ENCODE measurements at regions not wholly inside any gene's neighbourhood (a gene's known extent, or its start where the extent isn't known, plus 50 kb on each side); places are given as distances from the start of the nearest gene placed in this dataset.

DNA sequence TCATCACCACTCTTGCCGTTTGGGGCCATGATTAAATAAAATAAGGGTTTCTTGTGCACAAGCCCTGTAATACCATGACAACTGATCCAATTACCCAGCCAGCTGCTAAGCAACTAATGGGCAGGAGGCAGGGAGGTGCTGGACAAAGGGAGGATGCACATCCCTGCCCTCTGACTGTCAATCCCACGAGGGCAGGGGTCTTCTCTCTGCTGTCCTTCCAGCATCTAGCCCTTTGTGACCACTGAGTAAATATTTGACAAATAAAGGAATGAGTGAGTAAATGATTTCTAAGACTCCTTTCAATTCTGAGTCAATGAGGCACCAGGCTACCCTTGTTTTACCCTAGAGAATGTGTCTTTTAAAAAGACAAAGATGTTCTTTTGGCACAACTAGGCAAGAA lies 247.1 kb downstream of the SYK start:
- Histone ChIP-seq H3K4me1 (ENCODE audit: insufficient read depth, low read length, poor library complexity, severe bottlenecking) (no peaks in the 10 kb centered on the region), H3K4me3 (ENCODE audit: low read depth, low read length, poor library complexity, severe bottlenecking) (no peak overlapping the region), H3K9me3 (ENCODE audit: low read depth, low read length, poor library complexity, severe bottlenecking) (no peaks in the 10 kb centered on the region), H3K27me3 (replicated peaks; ENCODE audit: insufficient read depth, low read depth, low read length, poor library complexity) (peaks cover 54% of the 10 kb centered on the region), H3K36me3 (ENCODE audit: insufficient read depth, low read length, poor library complexity, severe bottlenecking) (no peaks in the 10 kb centered on the region), H3K27ac (ENCODE audit: low read depth, low read length, poor library complexity, severe bottlenecking) (no peak overlapping the region)
- TF ChIP-seq EZH2 (IDR thresholded peaks at IDR 0.05; ENCODE audit: borderline replicate concordance, low read depth, low read length, poor library complexity, severe bottlenecking): no peak
- TF ChIP-seq, protein P1, sequence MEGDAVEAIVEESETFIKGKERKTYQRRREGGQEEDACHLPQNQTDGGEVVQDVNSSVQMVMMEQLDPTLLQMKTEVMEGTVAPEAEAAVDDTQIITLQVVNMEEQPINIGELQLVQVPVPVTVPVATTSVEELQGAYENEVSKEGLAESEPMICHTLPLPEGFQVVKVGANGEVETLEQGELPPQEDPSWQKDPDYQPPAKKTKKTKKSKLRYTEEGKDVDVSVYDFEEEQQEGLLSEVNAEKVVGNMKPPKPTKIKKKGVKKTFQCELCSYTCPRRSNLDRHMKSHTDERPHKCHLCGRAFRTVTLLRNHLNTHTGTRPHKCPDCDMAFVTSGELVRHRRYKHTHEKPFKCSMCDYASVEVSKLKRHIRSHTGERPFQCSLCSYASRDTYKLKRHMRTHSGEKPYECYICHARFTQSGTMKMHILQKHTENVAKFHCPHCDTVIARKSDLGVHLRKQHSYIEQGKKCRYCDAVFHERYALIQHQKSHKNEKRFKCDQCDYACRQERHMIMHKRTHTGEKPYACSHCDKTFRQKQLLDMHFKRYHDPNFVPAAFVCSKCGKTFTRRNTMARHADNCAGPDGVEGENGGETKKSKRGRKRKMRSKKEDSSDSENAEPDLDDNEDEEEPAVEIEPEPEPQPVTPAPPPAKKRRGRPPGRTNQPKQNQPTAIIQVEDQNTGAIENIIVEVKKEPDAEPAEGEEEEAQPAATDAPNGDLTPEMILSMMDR (conservative IDR thresholded peaks at IDR 0.05; ENCODE audit: low read depth, low read length): no peak
- ChIA-PET POLR2A (ENCODE audit: low non-redundant PET) (no interaction called here), CTCF (no interaction called here)
- DNase-seq (ENCODE audit: low spot score): no peak
- intact Hi-C loops (cut with micrococcal nuclease; ENCODE audit: unreplicated experiment): no loop called here
- BruUV-seq (replicated peaks): no TSS peak

DNA sequence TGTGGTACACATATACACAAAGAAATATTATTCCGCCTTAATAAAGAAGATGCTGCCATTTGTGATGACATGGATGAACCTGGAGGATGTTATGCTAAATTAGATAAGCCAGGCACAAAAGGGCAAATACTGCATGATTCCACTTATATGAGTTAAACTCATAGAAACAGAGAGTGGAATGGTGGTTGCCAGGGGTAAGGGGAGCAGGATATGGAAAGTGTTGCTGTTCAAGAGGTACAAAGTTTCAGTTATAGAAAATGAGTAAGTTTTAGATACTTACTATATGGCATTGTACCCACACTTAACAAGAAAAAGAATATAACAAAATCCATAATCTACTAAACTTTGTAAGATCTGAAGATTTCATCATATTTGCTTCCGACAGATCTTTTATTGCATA lies 252.2 kb downstream of the SYK start:
- POLR2A ChIA-PET (ENCODE audit: low non-redundant PET): no interaction called here
- H3K4me3 ChIP-seq (ENCODE audit: low read depth, low read length, poor library complexity, severe bottlenecking): no peak overlapping the region
- no peaks in the 10 kb centered on the region for H3K4me1 ChIP-seq (ENCODE audit: insufficient read depth, low read length, poor library complexity, severe bottlenecking)
- H3K36me3 ChIP-seq (ENCODE audit: insufficient read depth, low read length, poor library complexity, severe bottlenecking): no peaks in the 10 kb centered on the region
- DNase-seq (ENCODE audit: low spot score): no peak
- intact Hi-C loops (cut with micrococcal nuclease; ENCODE audit: unreplicated experiment): no loop called here
- BruUV-seq (replicated peaks): no TSS peak
- no peaks in the 10 kb centered on the region for H3K9me3 ChIP-seq (ENCODE audit: low read depth, low read length, poor library complexity, severe bottlenecking)
- CTCF ChIA-PET: no interaction called here
- no peak overlapping the region for H3K27ac ChIP-seq (ENCODE audit: low read depth, low read length, poor library complexity, severe bottlenecking)
- H3K27me3 ChIP-seq (replicated peaks; ENCODE audit: insufficient read depth, low read depth, low read length, poor library complexity): peaks cover 38% of the 10 kb centered on the region
- TF ChIP-seq, protein P1 (conservative IDR thresholded peaks at IDR 0.05; ENCODE audit: low read depth, low read length): no peak
- no peak for TF ChIP-seq EZH2 (IDR thresholded peaks at IDR 0.05; ENCODE audit: borderline replicate concordance, low read depth, low read length, poor library complexity, severe bottlenecking)

DNA sequence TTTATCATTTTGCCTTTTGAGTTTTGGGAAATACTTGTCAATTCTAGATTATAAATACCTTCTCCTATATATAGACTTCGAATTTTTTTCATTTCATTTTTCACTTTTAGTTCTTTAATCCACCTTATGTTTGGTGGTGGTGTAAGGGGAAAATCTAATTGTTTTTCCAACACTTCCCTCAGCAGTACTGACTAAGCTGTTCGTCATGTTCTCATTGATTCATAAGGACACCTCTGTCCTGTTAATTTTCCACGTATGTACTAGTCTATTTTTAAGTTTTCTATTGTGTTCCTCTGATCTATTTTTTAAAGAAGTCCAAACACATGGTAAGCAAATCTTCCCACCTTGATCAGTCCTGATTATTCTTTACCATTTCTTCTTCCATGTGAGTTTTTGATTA lies 254.2 kb downstream of the SYK start:
- BruUV-seq (replicated peaks): no TSS peak
- ChIA-PET CTCF (no interaction called here), POLR2A (ENCODE audit: low non-redundant PET) (no interaction called here)
- no peaks in the 10 kb centered on the region for H3K9me3 ChIP-seq (ENCODE audit: low read depth, low read length, poor library complexity, severe bottlenecking)
- H3K4me1 ChIP-seq (ENCODE audit: insufficient read depth, low read length, poor library complexity, severe bottlenecking): no peaks in the 10 kb centered on the region
- intact Hi-C loops (cut with micrococcal nuclease; ENCODE audit: unreplicated experiment): no loop called here
- no peak overlapping the region for H3K27ac ChIP-seq (ENCODE audit: low read depth, low read length, poor library complexity, severe bottlenecking)
- no peaks in the 10 kb centered on the region for H3K36me3 ChIP-seq (ENCODE audit: insufficient read depth, low read length, poor library complexity, severe bottlenecking)
- no peak for DNase-seq (ENCODE audit: low spot score)
- TF ChIP-seq EZH2 (IDR thresholded peaks at IDR 0.05; ENCODE audit: borderline replicate concordance, low read depth, low read length, poor library complexity, severe bottlenecking): no peak
- peaks cover 21% of the 10 kb centered on the region for H3K27me3 ChIP-seq (replicated peaks; ENCODE audit: insufficient read depth, low read depth, low read length, poor library complexity)
- no peak overlapping the region for H3K4me3 ChIP-seq (ENCODE audit: low read depth, low read length, poor library complexity, severe bottlenecking)

DNA sequence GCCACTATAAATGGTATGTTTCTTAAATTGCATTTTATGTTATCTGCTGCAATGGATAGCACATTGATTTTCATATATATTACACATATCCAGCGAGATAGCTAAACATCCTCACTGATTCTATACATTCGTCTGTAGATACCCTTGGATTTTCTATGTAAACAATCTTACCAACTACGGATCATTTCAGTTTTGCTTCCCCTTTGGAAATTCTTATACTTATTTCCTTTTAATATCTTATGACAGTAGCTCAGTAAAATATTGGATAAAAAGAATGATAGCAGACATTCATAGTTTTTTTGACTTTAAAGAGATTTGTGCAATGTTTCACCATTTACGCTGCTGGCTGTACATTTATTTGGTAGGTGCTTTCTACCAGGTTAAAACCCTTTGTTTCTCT lies 254.9 kb downstream of the SYK start:
- no peak overlapping the region for H3K4me3 ChIP-seq (ENCODE audit: low read depth, low read length, poor library complexity, severe bottlenecking)
- ChIA-PET CTCF (no interaction called here), POLR2A (ENCODE audit: low non-redundant PET) (no interaction called here)
- no peak for TF ChIP-seq EZH2 (IDR thresholded peaks at IDR 0.05; ENCODE audit: borderline replicate concordance, low read depth, low read length, poor library complexity, severe bottlenecking)
- TF ChIP-seq, protein P1 (conservative IDR thresholded peaks at IDR 0.05; ENCODE audit: low read depth, low read length): no peak
- intact Hi-C loops (cut with micrococcal nuclease; ENCODE audit: unreplicated experiment): no loop called here
- no peaks in the 10 kb centered on the region for H3K36me3 ChIP-seq (ENCODE audit: insufficient read depth, low read length, poor library complexity, severe bottlenecking)
- H3K4me1 ChIP-seq (ENCODE audit: insufficient read depth, low read length, poor library complexity, severe bottlenecking): no peaks in the 10 kb centered on the region
- no TSS peak for BruUV-seq (replicated peaks)
- H3K27ac ChIP-seq (ENCODE audit: low read depth, low read length, poor library complexity, severe bottlenecking): no peak overlapping the region
- DNase-seq (ENCODE audit: low spot score): no peak
- peaks cover 14% of the 10 kb centered on the region for H3K27me3 ChIP-seq (replicated peaks; ENCODE audit: insufficient read depth, low read depth, low read length, poor library complexity)
- no peaks in the 10 kb centered on the region for H3K9me3 ChIP-seq (ENCODE audit: low read depth, low read length, poor library complexity, severe bottlenecking)
